RWPE1 (cell line): ENCODE measurements at regions not wholly inside any gene's neighbourhood (a gene's known extent, or its start where the extent isn't known, plus 50 kb on each side); places are given as distances from the start of the nearest gene placed in this dataset.

Experiments
- CTCF ChIA-PET: fragments of 350-600 bp; sonication (Branson Sonifier 250); formaldehyde crosslinking; extraction: SDS; loops from one replicate; lab custom pipeline; 2021; lab: Yijun Ruan, JAX
- POLR2A ChIA-PET: fragments of 400-600 bp; formaldehyde crosslinking; extraction: SDS; loops from one replicate; lab custom pipeline; 2020; ENCODE audit warnings: antibody characterized with exemption; ENCODE audit not compliant: low non-redundant PET; lab: Yijun Ruan, JAX
- DNase-seq: peaks from one replicate; pipeline ENCODE4 v3.0.0; 2012; ENCODE audit warnings: low spot score
- H3K27ac ChIP-seq: fragments of 450-650 bp; 2 replicates; pipeline ENCODE4 v1.5.1; 2017
- CTCF ChIP-seq: fragments of 450-650 bp; conservative IDR thresholded peaks from 2 replicates; pipeline ENCODE4 v1.5.1; 2017; ENCODE audit warnings: low read depth, mild to moderate bottlenecking

GRCh38 chr1:194570476-194570875, 1384.1 kb upstream of the B3GALT2 start:
- CTCF ChIA-PET = interaction anchor here (0.6 to 0.7 kb wide), 2 partner anchors 562 to 829 kb away, joined by 3 to 4 read pairs; no protein-coding TSS in a partner anchor
- no peak for TF ChIP-seq CTCF
- no peak for DNase-seq
- no peak overlapping the region for H3K27ac ChIP-seq
- POLR2A ChIA-PET = no interaction called here

DNA sequence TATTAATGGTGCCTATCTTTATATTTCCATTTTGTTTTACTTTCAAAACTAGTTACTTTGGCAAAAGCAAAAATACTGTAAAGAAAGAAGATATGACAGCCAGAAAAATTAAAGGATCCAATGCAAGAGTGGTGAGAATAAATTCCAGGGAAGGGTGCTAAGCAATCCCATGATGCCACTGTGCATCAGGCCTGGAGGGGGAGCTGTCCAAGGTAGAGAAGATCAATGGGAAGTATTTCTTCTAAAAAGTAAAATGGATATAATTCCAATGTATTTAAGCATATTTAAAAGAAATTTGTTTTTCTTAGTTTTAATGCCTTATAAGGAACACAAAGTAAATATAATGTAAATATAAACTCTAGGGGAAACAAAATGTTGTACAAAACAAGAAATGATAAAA, 1382.2 kb upstream of the B3GALT2 start:
- no peak for TF ChIP-seq CTCF
- DNase-seq = no peak
- CTCF ChIA-PET = interaction anchor here (1.0 kb wide), 1 partner anchor 340 kb away, joined by 3 read pairs; no protein-coding TSS in a partner anchor
- POLR2A ChIA-PET = no interaction called here
- no peak overlapping the region for H3K27ac ChIP-seq

DNA sequence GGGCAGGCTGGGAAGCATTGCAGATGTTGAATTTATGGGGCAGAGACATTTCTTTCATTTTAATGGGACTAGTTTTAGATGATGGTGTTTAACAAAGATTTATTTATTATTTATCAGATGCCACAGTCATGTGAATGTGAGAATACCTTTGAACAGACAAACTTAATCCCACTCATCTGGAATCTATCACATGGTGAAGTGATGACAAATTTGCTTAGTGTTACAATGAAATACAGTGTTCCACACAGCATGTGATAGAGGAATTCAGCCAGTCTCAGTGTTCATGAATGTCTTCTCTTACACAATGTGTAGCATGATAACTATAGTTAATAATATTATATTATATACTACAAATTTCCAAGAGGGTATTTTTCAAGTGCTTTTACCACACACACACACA, 1361.7 kb upstream of the B3GALT2 start:
- CTCF ChIA-PET = no interaction called here
- POLR2A ChIA-PET = no interaction called here
- no peak overlapping the region for H3K27ac ChIP-seq
- no peak for TF ChIP-seq CTCF
- DNase-seq = no peak

GRCh38 chr1:194544012-194544411, 1357.6 kb upstream of the B3GALT2 start:
- CTCF ChIA-PET = interaction anchor here (0.7 kb wide), 1 partner anchor 918 kb away, joined by 3 read pairs; no protein-coding TSS in a partner anchor
- POLR2A ChIA-PET = no interaction called here
- TF ChIP-seq CTCF = no peak
- no peak overlapping the region for H3K27ac ChIP-seq
- no peak for DNase-seq

- DNase-seq = no peak
- H3K27ac ChIP-seq = no peak overlapping the region
- CTCF ChIA-PET = no interaction called here
- POLR2A ChIA-PET = no interaction called here
- TF ChIP-seq CTCF = no peak
Measured at GRCh38 chr1:194538453-194538852, 1352.0 kb upstream of the B3GALT2 start.

GRCh38 chr1:194537521-194537920, 1351.1 kb upstream of the B3GALT2 start:
- DNase-seq = no peak
- no peak overlapping the region for H3K27ac ChIP-seq
- CTCF ChIA-PET = no interaction called here
- POLR2A ChIA-PET = no interaction called here
- TF ChIP-seq CTCF = no peak
